Activated B cell treated with CpG ODN at 0.5 μM for 24 hours (primary cell): ENCODE measurements at regions not wholly inside any gene's neighbourhood (a gene's known extent, or its start where the extent isn't known, plus 50 kb on each side); places are given as distances from the start of the nearest gene placed in this dataset.

Experiments
- ATAC-seq: fragments of 200-7000 bp; cut with Tn5 transposase; one replicate; pipeline ENCODE4 v1.10.0; 2021; ENCODE audit warnings: low read depth, mild to moderate bottlenecking, moderate library complexity
- CTCF ChIA-PET: fragments of 350-600 bp; sonication (Branson Sonifier 250); formaldehyde crosslinking; loops from one replicate; lab custom pipeline; 2021; ENCODE audit warnings: antibody characterized with exemption; lab: Charles Lee
- POLR2A ChIA-PET: fragments of 350-600 bp; sonication (Branson Sonifier 250); formaldehyde crosslinking; loops from one replicate; lab custom pipeline; 2021; ENCODE audit warnings: antibody characterized with exemption; lab: Charles Lee
- DNase-seq: peaks from one replicate; pipeline ENCODE4 v3.0.0; 2022
- H3K27ac Mint-ChIP-seq: one replicate; pipeline ENCODE4 v1.8.0; 2020; ENCODE audit warnings: mixed read lengths
- H3K27me3 Mint-ChIP-seq: one replicate; pipeline ENCODE4 v1.8.0; 2021; ENCODE audit warnings: mixed read lengths
- H3K36me3 Mint-ChIP-seq: one replicate; pipeline ENCODE4 v1.8.0; 2021; ENCODE audit warnings: low read depth, mixed read lengths
- H3K4me1 Mint-ChIP-seq: one replicate; pipeline ENCODE4 v1.8.0; 2021; ENCODE audit warnings: mixed read lengths
- H3K4me3 Mint-ChIP-seq: one replicate; pipeline ENCODE4 v1.8.0; 2020; ENCODE audit warnings: mild to moderate bottlenecking, mixed read lengths
- H3K9me3 Mint-ChIP-seq: one replicate; pipeline ENCODE4 v1.8.0; 2020; ENCODE audit warnings: mixed read lengths
- CTCF ChIP-seq: fragments of 200-600 bp; IDR thresholded peaks from one replicate; pipeline ENCODE4 v1.8.0; 2022; ENCODE audit warnings: antibody characterized with exemption, mild to moderate bottlenecking
- intact Hi-C: fragments of 100-400 bp; cut with micrococcal nuclease; formaldehyde crosslinking; loops from one replicate; pipeline ENCODE4 v1.15.1; 2024

- H3K4me3 Mint-ChIP-seq = no peak overlapping the region
- intact Hi-C loops = no loop called here
These were observed 172.9 kb downstream of the ZDHHC21 start for GRCh38 chr9:14520341-14520740.

GRCh38 chr9:14517154-14517906 is 175.9 kb downstream of the ZDHHC21 start:
- Mint-ChIP-seq H3K27ac (no peak overlapping the region), H3K9me3 (no peaks in the 10 kb centered on the region), H3K36me3 (no peaks in the 10 kb centered on the region), H3K4me1 (no peaks in the 10 kb centered on the region), H3K27me3 (no peaks in the 10 kb centered on the region), H3K4me3 (no peak overlapping the region)
- intact Hi-C loops = no loop called here
- ChIA-PET CTCF (no interaction called here), POLR2A (no interaction called here)
- ATAC-seq = no peak
- no peak for TF ChIP-seq CTCF
- no peak for DNase-seq

More at GRCh38 chr9:14520341-14520740, 172.9 kb downstream of the ZDHHC21 start:
- TF ChIP-seq CTCF = no peak
- ATAC-seq (no peak), DNase-seq (no peak)
- H3K4me1 Mint-ChIP-seq = no peaks in the 10 kb centered on the region
- ChIA-PET POLR2A (no interaction called here), CTCF (no interaction called here)
- no peak overlapping the region for H3K27ac Mint-ChIP-seq
- H3K36me3 Mint-ChIP-seq = no peaks in the 10 kb centered on the region
- H3K27me3 Mint-ChIP-seq = no peaks in the 10 kb centered on the region
- no peaks in the 10 kb centered on the region for H3K9me3 Mint-ChIP-seq

- CTCF ChIA-PET = no interaction called here
- POLR2A ChIA-PET = no interaction called here
- Mint-ChIP-seq H3K4me3 (no peak overlapping the region), H3K9me3 (no peaks in the 10 kb centered on the region), H3K27ac (no peak overlapping the region), H3K36me3 (no peaks in the 10 kb centered on the region), H3K27me3 (no peaks in the 10 kb centered on the region), H3K4me1 (no peaks in the 10 kb centered on the region)
- ATAC-seq (no peak), DNase-seq (no peak)
- intact Hi-C loops = no loop called here
- TF ChIP-seq CTCF = no peak
These were observed 176.6 kb downstream of the ZDHHC21 start for GRCh38 chr9:14516656-14517055.

GRCh38 chr9:14515571-14516198 is 177.5 kb downstream of the ZDHHC21 start:
- H3K4me3 Mint-ChIP-seq = no peak overlapping the region
- no peaks in the 10 kb centered on the region for H3K27me3 Mint-ChIP-seq
- POLR2A ChIA-PET = no interaction called here
- CTCF ChIA-PET = no interaction called here
- H3K27ac Mint-ChIP-seq = no peak overlapping the region
- no peaks in the 10 kb centered on the region for H3K36me3 Mint-ChIP-seq
- no peaks in the 10 kb centered on the region for H3K4me1 Mint-ChIP-seq
- no peaks in the 10 kb centered on the region for H3K9me3 Mint-ChIP-seq
- ATAC-seq (no peak), DNase-seq (no peak)
- TF ChIP-seq CTCF = no peak
- intact Hi-C loops = no loop called here

- Mint-ChIP-seq H3K36me3 (no peaks in the 10 kb centered on the region), H3K27me3 (no peaks in the 10 kb centered on the region)
These were observed 178.2 kb downstream of the ZDHHC21 start for GRCh38 chr9:14515049-14515448.

More at GRCh38 chr9:14515049-14515448, 178.2 kb downstream of the ZDHHC21 start:
- ChIA-PET POLR2A (no interaction called here), CTCF (no interaction called here)
- intact Hi-C loops = no loop called here
- Mint-ChIP-seq H3K27ac (no peak overlapping the region), H3K4me1 (no peaks in the 10 kb centered on the region), H3K4me3 (no peak overlapping the region), H3K9me3 (no peaks in the 10 kb centered on the region)
- ATAC-seq (no peak), DNase-seq (no peak)
- no peak for TF ChIP-seq CTCF
